ENCODE measurements at regions not wholly inside any gene's neighbourhood (a gene's known extent, or its start where the extent isn't known, plus 50 kb on each side); places are given as distances from the start of the nearest gene placed in this dataset.

DNA sequence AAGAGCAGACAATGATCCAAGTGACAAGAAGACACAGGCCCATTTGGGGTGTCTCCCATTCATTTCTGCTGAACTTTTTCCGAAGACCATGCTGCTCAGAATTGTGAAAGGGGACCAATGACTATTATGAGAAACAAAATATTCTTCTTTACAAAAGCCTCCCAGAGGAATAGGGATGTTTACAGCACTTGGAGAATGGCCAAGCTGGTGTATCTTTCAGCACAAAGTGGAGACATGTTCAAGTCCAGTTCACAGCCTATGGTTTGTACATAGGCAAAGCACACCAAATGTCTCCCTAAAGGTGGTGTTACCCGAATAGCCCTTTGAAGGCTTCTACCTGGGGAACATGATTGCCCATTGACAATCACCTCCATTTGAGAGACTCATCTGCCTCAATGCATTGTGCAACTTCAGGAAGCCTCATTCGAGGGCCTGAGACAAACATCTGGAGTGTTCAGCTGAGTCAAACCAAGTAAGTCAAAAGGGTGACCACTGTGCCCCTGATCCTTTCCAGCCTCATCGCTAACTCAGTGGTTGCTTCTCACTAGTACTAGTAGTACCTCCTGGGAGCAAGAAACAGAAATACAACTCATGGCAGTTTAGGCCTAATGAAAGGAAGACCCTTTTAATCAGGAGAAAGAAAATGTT lies 451.0 kb upstream of the MARCKS start:
- TF ChIP-seq CTCF (IDR thresholded peaks at IDR 0.05; ENCODE audit: insufficient read depth, low read length) (no peak), POLR2AphosphoS5 (IDR thresholded peaks at IDR 0.05; ENCODE audit: low read depth) (no peak), SPI1 (IDR thresholded peaks at IDR 0.05; ENCODE audit: borderline replicate concordance, low read depth) (no peak), GABPA (IDR thresholded peaks at IDR 0.05; ENCODE audit: low read depth) (no peak), REST (IDR thresholded peaks at IDR 0.05; ENCODE audit: insufficient replicate concordance, low read depth) (no peak)
